CD14-positive monocyte (primary cell): ENCODE measurements at regions not wholly inside any gene's neighbourhood (a gene's known extent, or its start where the extent isn't known, plus 50 kb on each side); places are given as distances from the start of the nearest gene placed in this dataset.

Experiments
- DNase-seq, 3 donors: peaks; one replicate each; pipeline ENCODE4 v3.0.0-alpha.2; 2011 to 2022
- H2AFZ ChIP-seq: 2 replicates; pipeline ENCODE4 v1.6.0; 2012; ENCODE audit warnings: mild to moderate bottlenecking, low read depth, low read length, inconsistent platforms; ENCODE audit not compliant: insufficient read depth, poor library complexity, severe bottlenecking
- H3K27ac ChIP-seq, 2 donors: 1 replicate in 1 of 2; 2 replicates in 1 of 2; pipeline ENCODE4 v1.5.1; 2012 to 2013; ENCODE audit warnings: low read length in 2 of 2, control low read depth in 1 of 2, inconsistent platforms in 1 of 2, low read depth in 1 of 2, mild to moderate bottlenecking in 1 of 2
- H3K27me3 ChIP-seq, 2 donors: one replicate each; pipeline versions ENCODE4 v1.6.0 to v1.6.1; 2011 to 2013; ENCODE audit warnings: low read length in 2 of 2; ENCODE audit not compliant: control insufficient read depth in 2 of 2, insufficient read depth in 2 of 2
- H3K36me3 ChIP-seq, 2 donors: replicated peaks in 1 of 2; 1 replicate in 1 of 2; 2 replicates in 1 of 2; pipeline versions ENCODE4 v1.5.1 to v1.6.1; 2012 to 2013; ENCODE audit warnings: low read length in 2 of 2, control low read depth in 1 of 2, inconsistent platforms in 1 of 2, mild to moderate bottlenecking in 1 of 2; ENCODE audit not compliant: insufficient read depth in 2 of 2, control insufficient read depth in 1 of 2
- H3K4me1 ChIP-seq, 2 donors: 1 replicate in 1 of 2; 2 replicates in 1 of 2; pipeline versions ENCODE4 v1.5.1 to v1.6.1; 2012 to 2013; ENCODE audit warnings: low read length in 2 of 2, control low read depth in 1 of 2, inconsistent platforms in 1 of 2, mild to moderate bottlenecking in 1 of 2, moderate library complexity in 1 of 2; ENCODE audit not compliant: insufficient read depth in 2 of 2, control insufficient read depth in 1 of 2
- H3K4me2 ChIP-seq: replicated peaks from 2 replicates; pipeline ENCODE3; 2012; ENCODE audit warnings: low read length, moderate library complexity, mild to moderate bottlenecking; ENCODE audit not compliant: poor library complexity, severe bottlenecking; ENCODE audit errors: extremely low read depth
- H3K4me3 ChIP-seq, 3 experiments: fragments of 200-600 bp in 1 of 3; sonication (generic) in 1 of 3; replicated peaks in 1 of 3; 1 replicate in 2 of 3; 2 replicates in 1 of 3; pipeline ENCODE4 v1.5.1; 2011 to 2013; ENCODE audit warnings: low read length in 3 of 3, mild to moderate bottlenecking in 3 of 3, control low read depth in 2 of 3, low read depth in 2 of 3, inconsistent platforms in 1 of 3, moderate library complexity in 1 of 3
- H3K79me2 ChIP-seq: 2 replicates; pipeline ENCODE4 v1.6.0; 2012; ENCODE audit warnings: mild to moderate bottlenecking, control low read depth, inconsistent platforms, low read length, moderate library complexity; ENCODE audit not compliant: insufficient read depth
- H3K9ac ChIP-seq: 2 replicates; pipeline ENCODE4 v1.6.0; 2017; ENCODE audit warnings: low read length, mild to moderate bottlenecking; ENCODE audit not compliant: insufficient read depth, poor library complexity, severe bottlenecking
- H3K9me3 ChIP-seq, 2 donors: replicated peaks in 1 of 2; 1 replicate in 1 of 2; 2 replicates in 1 of 2; pipeline versions ENCODE4 v1.5.1 to v1.6.1; 2012 to 2013; ENCODE audit warnings: low read length in 2 of 2, control low read depth in 1 of 2; ENCODE audit not compliant: control insufficient read depth in 1 of 2, insufficient read depth in 1 of 2
- H4K20me1 ChIP-seq: 2 replicates; pipeline ENCODE4 v1.6.0; 2012; ENCODE audit warnings: mild to moderate bottlenecking, low read length, control low read depth, moderate library complexity; ENCODE audit not compliant: insufficient read depth
- H3K27ac Mint-ChIP-seq, 7 donors: one replicate each; pipeline ENCODE4 v1.8.0; 2020; ENCODE audit warnings: mild to moderate bottlenecking in 7 of 7, mixed read lengths in 7 of 7, moderate library complexity in 6 of 7, inconsistent platforms in 2 of 7
- H3K27me3 Mint-ChIP-seq, 3 donors: one replicate each; pipeline ENCODE4 v1.8.0; 2021 to 2022; ENCODE audit warnings: low read depth in 3 of 3, mild to moderate bottlenecking in 3 of 3, mixed read lengths in 3 of 3, moderate library complexity in 3 of 3, inconsistent platforms in 1 of 3
- H3K36me3 Mint-ChIP-seq, 2 donors: one replicate each; pipeline ENCODE4 v1.8.0; 2020; ENCODE audit warnings: mixed read lengths in 2 of 2, inconsistent platforms in 1 of 2, mild to moderate bottlenecking in 1 of 2
- H3K4me1 Mint-ChIP-seq: one replicate; pipeline ENCODE4 v1.8.0; 2020; ENCODE audit warnings: mild to moderate bottlenecking, mixed read lengths
- H3K4me3 Mint-ChIP-seq, 2 donors: one replicate each; pipeline ENCODE4 v1.8.0; 2020; ENCODE audit warnings: mild to moderate bottlenecking in 2 of 2, mixed read lengths in 2 of 2, moderate library complexity in 1 of 2
- H3K9me3 Mint-ChIP-seq, 7 donors: one replicate each; pipeline ENCODE4 v1.8.0; 2020 to 2022; ENCODE audit warnings: mixed read lengths in 7 of 7, mild to moderate bottlenecking in 6 of 7, moderate library complexity in 6 of 7, inconsistent platforms in 2 of 7
- WGBS: methylation state at CpG from one replicate; pipeline ENCODE4 v1.1.5; 2013; ENCODE audit warnings: missing lambda C conversion rate; ENCODE audit not compliant: insufficient coverage; 5-methylcytosine and 5-hydroxymethylcytosine counted together
- intact Hi-C, 2 donors: fragments of 100-400 bp; cut with micrococcal nuclease; formaldehyde crosslinking; loops; one replicate each; pipeline versions ENCODE4 v1.15.0 to v1.15.1; 2023
- TF ChIP-seq, protein P1 (sequence below): fragments of 200-600 bp; IDR thresholded peaks from one replicate; pipeline ENCODE4 v1.8.0; 2022; ENCODE audit warnings: antibody characterized with exemption, mild to moderate bottlenecking

DNA sequence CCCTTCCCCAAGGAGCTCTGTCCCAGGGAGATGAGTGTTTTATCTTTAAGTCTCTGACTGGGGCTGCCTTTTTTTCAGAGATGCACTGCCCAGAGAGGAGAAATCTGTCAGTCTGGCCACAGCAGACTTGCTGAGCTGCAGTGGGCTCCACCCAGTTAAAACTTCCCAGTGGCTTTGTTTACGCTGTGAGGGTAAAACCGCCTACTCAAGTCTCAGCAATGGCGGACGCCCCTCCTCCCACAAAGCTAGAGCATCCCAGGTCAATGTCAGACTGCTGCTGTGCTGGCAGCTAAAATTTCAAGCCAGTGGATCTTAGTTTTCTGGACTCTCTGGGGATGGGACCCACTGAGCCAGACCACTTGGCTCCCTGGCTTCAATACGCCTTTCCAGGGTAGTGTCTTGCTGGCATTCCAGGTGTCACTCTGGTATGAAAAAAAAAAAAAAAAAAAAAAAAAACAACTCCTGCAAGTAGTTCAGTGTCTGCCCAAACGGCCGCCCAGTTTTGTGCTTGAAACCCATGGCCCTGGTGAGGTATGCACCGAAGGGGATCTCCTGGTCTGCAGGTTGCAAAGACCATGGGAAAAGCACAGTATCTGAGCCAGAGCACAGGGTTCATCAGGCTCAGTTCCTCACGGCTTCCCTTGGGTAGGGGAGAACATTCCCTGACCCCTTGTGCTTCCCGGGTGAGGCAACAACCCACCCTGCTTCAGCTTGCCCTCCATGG, 1616.1 kb upstream of the ADGRL3 start:
- Histone ChIP-seq H3K9me3 (peaks cover 0 to 13% of the 10 kb centered on the region in 2 donors), H3K27me3 (no peaks in the 10 kb centered on the region), H3K4me1 (no peaks in the 10 kb centered on the region), H3K4me2 (no peak overlapping the region), H3K27ac (no peak overlapping the region), H3K9ac (no peak overlapping the region), H3K79me2 (no peaks in the 10 kb centered on the region), H3K36me3 (no peaks in the 10 kb centered on the region), H4K20me1 (no peaks in the 10 kb centered on the region), H3K4me3 (no peak overlapping the region), H2AFZ (no peak overlapping the region)
- H3K4me3 Mint-ChIP-seq = no peak overlapping the region
- peaks cover 0 to 1% (median 0%) of the 10 kb centered on the region in 3 donors for H3K27me3 Mint-ChIP-seq
- no peaks in the 10 kb centered on the region for H3K4me1 Mint-ChIP-seq
- H3K36me3 Mint-ChIP-seq = no peaks in the 10 kb centered on the region
- H3K9me3 Mint-ChIP-seq = peaks cover 2 to 17% (median 11%) of the 10 kb centered on the region in 7 donors
- H3K27ac Mint-ChIP-seq = no peak overlapping the region
- DNase-seq = no peak
- TF ChIP-seq, protein P1, sequence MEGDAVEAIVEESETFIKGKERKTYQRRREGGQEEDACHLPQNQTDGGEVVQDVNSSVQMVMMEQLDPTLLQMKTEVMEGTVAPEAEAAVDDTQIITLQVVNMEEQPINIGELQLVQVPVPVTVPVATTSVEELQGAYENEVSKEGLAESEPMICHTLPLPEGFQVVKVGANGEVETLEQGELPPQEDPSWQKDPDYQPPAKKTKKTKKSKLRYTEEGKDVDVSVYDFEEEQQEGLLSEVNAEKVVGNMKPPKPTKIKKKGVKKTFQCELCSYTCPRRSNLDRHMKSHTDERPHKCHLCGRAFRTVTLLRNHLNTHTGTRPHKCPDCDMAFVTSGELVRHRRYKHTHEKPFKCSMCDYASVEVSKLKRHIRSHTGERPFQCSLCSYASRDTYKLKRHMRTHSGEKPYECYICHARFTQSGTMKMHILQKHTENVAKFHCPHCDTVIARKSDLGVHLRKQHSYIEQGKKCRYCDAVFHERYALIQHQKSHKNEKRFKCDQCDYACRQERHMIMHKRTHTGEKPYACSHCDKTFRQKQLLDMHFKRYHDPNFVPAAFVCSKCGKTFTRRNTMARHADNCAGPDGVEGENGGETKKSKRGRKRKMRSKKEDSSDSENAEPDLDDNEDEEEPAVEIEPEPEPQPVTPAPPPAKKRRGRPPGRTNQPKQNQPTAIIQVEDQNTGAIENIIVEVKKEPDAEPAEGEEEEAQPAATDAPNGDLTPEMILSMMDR = no peak
- WGBS = 94% methylated on average over 7 of the region's 10 CpGs
- intact Hi-C loops = no loop called here

DNA sequence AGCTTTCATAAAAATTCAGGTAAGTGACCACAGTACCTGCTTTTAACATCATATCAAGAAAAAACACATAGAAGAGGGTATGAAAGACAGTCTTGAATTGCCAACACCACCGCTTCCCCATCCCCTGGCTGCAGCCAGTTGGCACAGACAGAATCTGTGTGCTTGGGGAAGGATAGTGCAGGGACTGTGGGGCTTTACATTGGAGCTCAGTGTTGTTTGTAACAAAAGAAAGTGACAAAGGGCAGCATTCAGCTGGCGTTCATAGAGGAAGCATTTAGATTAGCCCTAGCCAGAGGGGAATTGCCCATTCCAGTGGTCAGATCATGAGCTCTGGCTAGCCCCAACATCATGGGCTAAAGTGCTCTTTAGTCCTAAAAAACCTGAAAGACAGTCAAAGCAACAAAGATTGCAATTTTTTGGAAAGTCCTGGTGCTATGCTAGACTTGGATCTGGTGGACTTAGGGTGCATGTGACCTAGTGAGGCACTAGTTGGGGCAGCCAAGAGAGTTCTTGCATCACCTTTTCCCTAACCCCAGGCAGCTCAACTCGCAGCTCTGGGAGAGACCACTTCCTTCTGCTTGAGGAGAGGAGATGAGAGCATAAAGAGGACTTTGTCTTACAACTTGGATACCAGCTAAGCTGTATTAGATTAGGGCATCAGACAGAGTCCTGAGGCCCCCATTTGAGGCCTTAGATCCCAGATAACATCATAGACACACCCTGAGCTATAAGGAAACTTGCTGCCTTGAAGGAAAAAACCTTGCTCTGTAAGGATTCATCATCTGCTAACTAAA, 1602.4 kb upstream of the ADGRL3 start:
- H4K20me1 ChIP-seq = no peaks in the 10 kb centered on the region
- H3K27ac ChIP-seq = no peak overlapping the region
- intact Hi-C loops = no loop called here
- no peak overlapping the region for H3K9ac ChIP-seq
- Mint-ChIP-seq H3K36me3 (no peaks in the 10 kb centered on the region), H3K27ac (no peak overlapping the region), H3K4me1 (peaks cover 7% of the 10 kb centered on the region), H3K9me3 (peaks cover 0 to 4% (median 2%) of the 10 kb centered on the region in 7 donors), H3K27me3 (peaks cover 0 to 2% (median 0%) of the 10 kb centered on the region in 3 donors), H3K4me3 (no peak overlapping the region)
- no peaks in the 10 kb centered on the region for H3K4me1 ChIP-seq
- H3K4me2 ChIP-seq = no peak overlapping the region
- TF ChIP-seq, protein P1 = no peak
- no peaks in the 10 kb centered on the region for H3K36me3 ChIP-seq
- no peak overlapping the region for H3K4me3 ChIP-seq
- 43% methylated on average over 1 of the region's 3 CpGs for WGBS
- no peaks in the 10 kb centered on the region for H3K27me3 ChIP-seq
- no peak for DNase-seq
- peaks cover 0 to 4% of the 10 kb centered on the region in 2 donors for H3K9me3 ChIP-seq
- H2AFZ ChIP-seq = no peak overlapping the region
- H3K79me2 ChIP-seq = no peaks in the 10 kb centered on the region
